ENCODE measurements at regions not wholly inside any gene's neighbourhood (a gene's known extent, or its start where the extent isn't known, plus 50 kb on each side); places are given as distances from the start of the nearest gene placed in this dataset.

DNA sequence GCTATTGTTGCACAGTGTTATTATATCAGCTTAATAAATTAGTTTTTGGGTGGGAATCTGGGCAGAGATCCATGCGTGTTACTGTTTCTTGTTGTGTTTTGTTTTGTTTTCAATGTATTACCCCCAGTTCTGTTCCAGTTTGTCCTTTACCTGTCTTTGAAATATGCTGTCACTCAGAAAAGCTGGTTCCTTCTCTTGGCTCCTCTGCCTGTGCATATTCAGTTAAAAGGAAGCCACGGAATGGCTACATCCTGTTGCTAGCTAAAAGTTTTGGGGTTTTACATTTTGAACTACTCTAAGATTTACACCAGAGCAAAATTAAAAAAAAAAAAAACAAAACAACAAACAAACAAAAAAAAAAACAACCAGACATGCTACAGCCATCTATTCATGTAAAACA lies 374.9 kb upstream of the RORB start:
- TF ChIP-seq EZH2 (IDR thresholded peaks at IDR 0.05; ENCODE audit: borderline replicate concordance, low read depth, low read length, severe bottlenecking) = no peak
- TF ChIP-seq CTCF (IDR thresholded peaks at IDR 0.05; ENCODE audit: borderline replicate concordance, extremely low read depth, low read length, poor library complexity, severe bottlenecking) = no peak
